Inferior parietal cortex (tissue), 1 donor: ENCODE measurements at regions not wholly inside any gene's neighbourhood (a gene's known extent, or its start where the extent isn't known, plus 50 kb on each side); places are given as distances from the start of the nearest gene placed in this dataset.

Experiments used
- DNase-seq: peaks from one replicate; pipeline ENCODE4 v3.0.0-alpha.2; 2016; ENCODE audit errors: extremely low spot score

- no peak for DNase-seq
These were observed 379.8 kb upstream of the RUNX1 start for GRCh38 chr21:35428937-35429336.

DNA sequence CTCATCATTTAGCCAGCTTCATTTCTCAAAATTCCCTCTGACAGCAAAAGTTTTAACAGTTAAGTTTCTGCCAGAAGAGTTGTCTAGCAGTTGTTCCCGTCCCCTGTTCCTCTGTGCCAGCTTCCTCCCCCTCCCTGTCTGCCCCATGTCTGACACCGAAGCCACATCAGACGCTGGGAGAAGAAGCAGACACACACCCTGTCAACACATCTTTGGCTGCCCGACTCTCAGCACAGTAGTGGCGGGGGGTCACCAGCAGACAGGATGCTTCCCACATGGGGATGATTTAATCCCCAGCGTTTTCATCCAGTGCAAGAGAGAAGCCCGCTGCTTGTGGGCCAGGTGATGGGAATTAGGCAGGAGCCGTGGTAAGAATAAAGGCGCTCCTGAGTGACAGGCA is 379.4 kb upstream of the RUNX1 start:
- no peak for DNase-seq

DNA sequence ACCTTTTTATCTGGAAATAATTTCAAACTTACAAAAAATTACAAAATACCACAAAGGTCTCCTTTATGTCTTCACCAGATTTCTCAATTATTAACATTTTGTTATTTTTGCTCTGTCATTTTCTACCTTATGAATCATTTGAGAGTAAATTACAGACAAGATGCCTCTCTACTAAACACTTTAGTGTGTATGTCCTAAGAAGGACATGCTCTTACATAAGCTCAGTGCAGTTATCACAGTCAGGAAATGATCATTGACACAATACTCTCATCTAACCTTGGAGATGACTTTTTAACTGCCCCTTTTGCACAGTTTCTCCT is 378.9 kb upstream of the RUNX1 start:
- DNase-seq, result no peak

DNA sequence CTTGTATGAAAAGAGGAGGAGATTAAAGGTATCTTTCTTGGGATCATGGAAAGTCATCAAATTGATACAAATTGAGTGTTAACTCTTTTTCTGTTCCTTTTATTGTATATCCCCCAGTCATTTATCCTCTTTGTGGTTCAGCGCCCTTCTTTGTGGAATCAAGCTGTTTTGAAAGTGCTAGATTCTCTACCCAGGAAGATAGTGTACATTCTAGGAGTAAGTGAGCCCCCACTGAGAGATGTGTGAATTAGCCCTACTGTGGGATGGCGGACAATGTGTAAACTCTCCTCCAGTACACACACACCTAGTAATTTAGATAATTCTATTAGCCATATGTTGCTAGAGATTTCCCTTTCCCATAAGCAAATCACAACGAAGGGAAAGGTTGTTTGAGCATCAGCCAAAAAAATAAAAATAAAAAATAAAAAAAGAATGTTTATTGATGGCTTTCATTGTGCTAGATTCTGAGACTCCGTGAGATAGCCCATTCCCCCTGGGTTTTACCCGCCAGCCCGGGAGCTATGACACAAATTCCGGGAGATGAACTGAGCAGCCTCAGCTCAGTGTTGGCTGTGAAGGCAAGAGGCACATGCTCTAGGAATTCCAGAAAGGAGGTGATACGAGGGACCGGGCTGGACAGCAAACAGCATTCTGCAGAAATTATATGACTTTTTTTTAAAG is 378.4 kb upstream of the RUNX1 start:
- no peak for DNase-seq

- no peak for DNase-seq
These were observed 377.8 kb upstream of the RUNX1 start for GRCh38 chr21:35426897-35427296.

DNA sequence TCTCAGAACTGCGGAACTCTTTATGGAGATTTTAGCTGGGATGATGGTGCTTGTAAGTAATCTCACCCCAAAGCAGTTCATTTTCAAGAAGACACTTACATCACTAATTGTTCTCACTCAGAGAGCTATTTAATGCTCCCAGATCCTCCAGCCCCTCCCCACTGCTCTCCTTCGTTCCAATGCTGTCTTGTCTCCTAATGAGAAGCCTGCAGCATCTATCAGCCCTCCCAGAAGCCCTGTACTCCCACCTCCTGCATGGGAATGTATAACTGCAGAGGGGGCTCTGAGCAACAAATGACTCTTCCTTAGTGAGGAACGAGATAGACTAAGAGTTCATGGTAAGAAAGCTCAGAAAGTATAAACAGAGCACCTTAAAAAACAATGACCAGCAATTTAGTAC is 377.4 kb upstream of the RUNX1 start:
- DNase-seq, result no peak

- no peak for DNase-seq
These were observed 375.0 kb upstream of the RUNX1 start for GRCh38 chr21:35424122-35424521.

- DNase-seq, result no peak
These were observed 374.6 kb upstream of the RUNX1 start for GRCh38 chr21:35423709-35424108.

DNA sequence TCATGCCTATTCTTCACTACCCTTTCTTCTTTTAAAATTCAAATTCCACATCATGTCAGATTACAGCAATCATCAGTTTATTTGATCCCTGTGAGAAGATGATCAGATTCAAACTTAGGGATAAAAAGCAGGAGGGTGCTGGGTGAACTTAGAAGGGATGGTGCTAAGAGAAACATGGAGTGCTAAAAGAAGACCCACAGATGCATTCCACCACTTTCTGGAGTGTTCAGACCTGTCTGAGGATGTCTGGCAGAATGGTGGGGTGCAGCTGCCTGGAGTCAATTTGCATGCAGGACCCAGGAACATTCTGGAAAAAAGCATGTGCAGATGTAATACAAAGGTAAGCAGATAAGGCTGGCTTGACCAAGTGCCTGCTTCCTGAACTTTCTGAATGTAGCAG is 372.9 kb upstream of the RUNX1 start:
- DNase-seq, result no peak

- DNase-seq, result no peak
These were observed 372.1 kb upstream of the RUNX1 start for GRCh38 chr21:35421221-35421620.

GRCh38 chr21:35420656-35421055 is 371.6 kb upstream of the RUNX1 start:
- no peak for DNase-seq

DNA sequence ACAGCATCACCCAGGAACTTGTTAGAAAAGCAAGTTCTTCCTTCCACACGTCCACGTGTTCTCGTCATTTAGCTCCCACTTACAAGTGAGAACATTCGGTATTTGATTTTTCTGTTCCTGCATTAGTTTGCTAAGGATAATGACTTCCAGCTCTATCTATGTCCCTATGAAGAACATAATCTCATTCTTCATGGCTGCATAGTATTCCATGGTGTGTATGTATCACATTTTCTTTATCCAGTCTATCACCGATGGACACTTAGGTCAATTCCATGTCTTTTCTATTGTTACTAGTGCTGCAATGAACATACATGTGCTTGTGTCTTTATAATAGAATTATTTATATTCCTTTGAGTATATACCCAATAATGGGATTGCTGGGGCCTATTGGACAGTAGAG is 368.7 kb upstream of the RUNX1 start:
- DNase-seq, result no peak

DNA sequence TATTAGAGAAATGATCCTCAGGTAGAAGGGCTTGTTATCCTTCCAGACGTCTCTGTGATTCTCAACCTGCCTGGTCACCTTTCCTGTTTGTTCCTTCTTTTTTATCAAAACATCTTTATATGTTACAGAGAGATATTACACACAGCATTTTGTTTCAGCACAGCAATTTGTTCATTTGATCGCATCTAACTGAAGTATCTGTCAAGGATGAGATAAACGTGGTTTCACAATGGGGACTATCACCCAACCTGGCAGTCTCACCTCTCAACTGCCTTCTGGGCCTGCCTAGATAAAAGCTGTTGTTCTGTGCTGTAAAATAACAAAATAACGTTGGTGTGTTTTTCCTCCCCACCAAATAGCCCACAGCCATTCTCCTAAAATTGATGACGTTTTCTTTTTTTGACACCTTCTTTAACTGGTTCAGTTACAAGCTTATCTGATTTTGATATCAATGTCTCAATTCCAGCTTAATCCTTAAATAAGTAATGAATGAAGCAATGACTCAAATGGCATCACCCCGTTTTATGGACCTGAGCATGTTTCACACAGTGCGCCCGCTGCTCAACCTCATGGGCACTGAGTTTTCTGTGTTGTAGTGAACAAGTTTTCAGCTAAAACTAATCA is 367.9 kb upstream of the RUNX1 start:
- no peak for DNase-seq

GRCh38 chr21:35414507-35415139 is 365.5 kb upstream of the RUNX1 start:
- DNase-seq, result no peak

DNA sequence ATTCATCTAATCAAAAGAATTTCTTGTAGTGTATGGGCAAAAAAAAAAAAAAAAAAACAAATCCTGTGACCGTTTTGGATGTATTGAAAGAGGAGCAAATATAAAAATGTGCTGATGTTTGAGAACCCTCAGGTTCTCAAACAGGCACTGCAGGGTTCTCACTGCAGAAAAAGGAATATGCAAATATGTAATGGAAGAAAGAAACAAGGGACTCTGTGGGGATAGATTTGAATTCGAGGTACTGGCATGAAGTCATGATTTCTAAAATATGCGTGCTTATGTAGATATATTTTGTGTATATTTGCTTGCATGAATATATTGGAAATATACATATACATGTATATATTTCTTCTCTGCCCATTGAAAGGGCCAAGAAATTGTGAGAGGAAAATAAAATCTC is 365.0 kb upstream of the RUNX1 start:
- DNase-seq, result no peak

DNA sequence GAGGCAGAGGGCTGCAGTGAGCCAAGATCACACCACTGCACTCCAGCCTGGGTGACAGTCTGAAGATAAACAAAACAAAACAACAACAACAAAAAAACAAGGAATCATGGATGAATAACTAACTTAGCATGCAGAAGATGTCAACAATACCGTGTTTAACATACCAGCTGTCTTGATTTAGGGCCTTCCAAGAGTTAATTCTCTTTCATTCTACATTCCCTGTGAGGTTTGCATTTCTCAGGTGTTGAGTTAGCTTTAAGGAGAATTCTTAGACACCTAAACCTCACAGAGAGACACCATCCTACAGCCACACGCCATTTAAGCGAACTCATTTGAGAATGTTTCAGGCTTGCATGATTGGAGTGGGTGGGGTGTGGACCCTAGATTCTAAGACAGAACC is 363.1 kb upstream of the RUNX1 start:
- no peak for DNase-seq

GRCh38 chr21:35411434-35411833 is 362.3 kb upstream of the RUNX1 start:
- no peak for DNase-seq

DNA sequence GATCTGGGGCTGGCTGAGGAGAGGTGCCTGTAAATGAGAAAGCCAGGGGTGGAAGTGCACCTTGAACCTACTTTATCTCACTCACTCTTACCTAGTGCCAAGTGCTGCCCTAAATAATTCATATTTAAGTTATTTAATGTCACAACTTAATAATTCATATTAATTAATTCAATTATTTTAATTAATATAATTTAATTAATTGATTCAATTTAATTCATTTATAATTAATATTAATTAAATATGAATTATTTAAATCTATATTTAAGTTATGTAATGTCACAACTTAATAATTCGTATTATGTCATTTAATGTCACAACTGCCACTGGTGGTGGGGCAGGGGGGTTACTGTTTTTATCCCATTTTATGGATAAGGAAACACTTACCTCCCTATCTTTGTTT is 361.6 kb upstream of the RUNX1 start:
- no peak for DNase-seq

- DNase-seq, result no peak
These were observed 361.0 kb upstream of the RUNX1 start for GRCh38 chr21:35410123-35410522.

DNA sequence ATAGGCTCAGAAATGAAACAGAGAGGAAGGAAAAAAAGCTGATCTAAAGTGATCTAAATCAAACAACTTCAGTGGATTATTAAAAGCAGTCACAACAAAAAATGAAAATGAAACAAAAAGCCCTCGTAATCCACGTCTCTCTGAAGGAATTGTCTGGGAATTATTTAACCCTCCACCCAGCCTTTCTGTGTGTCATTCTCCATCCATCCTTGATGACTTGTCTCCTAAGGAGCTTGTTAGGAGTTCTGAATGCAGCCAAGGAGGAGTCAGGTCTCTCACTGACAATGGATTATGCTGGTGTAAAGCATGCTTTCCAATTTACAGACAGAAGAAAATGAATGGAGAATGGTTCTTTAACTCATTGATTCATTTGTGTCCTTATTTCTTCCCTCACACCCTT is 359.3 kb upstream of the RUNX1 start:
- no peak for DNase-seq

GRCh38 chr21:35406635-35407034 is 357.5 kb upstream of the RUNX1 start:
- DNase-seq, result no peak

GRCh38 chr21:35405981-35406380 is 356.9 kb upstream of the RUNX1 start:
- no peak for DNase-seq

DNA sequence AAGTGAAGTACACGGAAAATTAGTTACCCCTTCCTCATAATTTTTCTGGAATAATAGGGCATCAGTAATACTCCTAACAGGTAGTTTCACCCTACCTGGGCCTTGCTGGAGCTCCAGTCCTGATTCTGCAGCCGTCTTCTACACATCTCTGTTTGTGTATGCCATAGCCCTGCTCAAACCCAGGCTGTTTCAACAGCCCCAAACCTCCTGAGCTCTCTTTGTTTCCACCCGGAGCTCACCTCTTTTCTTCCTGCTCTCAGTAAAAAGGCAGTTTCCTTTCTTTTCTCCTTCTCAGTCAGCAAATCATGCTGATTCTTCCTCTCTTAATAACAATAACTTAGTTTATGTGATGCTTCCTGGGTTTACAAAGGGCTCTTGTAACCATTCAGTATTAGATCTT is 355.1 kb upstream of the RUNX1 start:
- DNase-seq, result no peak

DNA sequence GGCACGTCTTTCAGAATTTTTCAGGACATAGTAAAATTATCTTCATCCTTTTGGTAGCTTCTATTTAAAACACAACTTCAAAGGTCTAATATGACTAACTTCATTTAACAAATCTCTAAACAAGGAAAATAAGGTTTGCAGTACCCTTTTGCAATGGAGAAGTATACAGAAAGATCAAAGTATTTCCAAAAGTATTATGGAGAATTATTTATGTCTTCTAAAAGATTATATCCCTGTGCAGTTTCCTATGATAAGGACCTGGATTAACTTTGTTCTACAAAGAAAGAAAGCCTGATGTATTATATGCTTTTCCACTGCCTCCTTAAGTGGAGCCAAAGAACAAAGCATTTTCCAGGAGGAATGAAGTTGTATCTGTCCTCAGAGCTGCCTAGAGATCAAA is 353.0 kb upstream of the RUNX1 start:
- DNase-seq, result no peak
